HG03571 (cell line): ENCODE measurements at regions not wholly inside any gene's neighbourhood (a gene's known extent, or its start where the extent isn't known, plus 50 kb on each side); places are given as distances from the start of the nearest gene placed in this dataset.

Experiments used
- ATAC-seq: cut with Tn5 transposase; IDR thresholded peaks from one replicate; pipeline ENCODE4 v1.9.1; 2021; ENCODE audit not compliant: unreplicated experiment

- no peak for ATAC-seq
These were observed 212.4 kb upstream of the STK17B start for GRCh38 chr2:196383799-196384198.

DNA sequence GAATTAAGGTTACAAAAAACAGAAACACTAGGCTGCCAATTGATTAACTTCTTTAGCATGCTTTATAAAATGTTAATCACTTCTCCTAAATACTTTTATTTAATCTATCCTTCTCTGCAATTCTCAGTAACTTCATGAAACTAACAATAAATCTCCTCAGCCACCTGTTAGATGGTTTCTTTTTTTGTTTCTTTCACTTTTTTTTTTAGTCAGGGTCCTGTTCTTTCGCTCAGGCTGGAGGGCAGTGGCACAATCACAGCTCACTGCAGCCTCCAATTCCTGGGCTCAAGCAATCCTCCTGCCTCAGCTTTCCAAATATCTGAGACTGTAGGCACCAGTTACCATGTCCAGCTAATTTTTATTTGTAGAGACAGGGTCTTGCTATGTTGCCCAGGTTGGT, 213.4 kb upstream of the STK17B start:
- ATAC-seq, result no peak

GRCh38 chr2:196389670-196390069, 218.3 kb upstream of the STK17B start:
- no peak for ATAC-seq

DNA sequence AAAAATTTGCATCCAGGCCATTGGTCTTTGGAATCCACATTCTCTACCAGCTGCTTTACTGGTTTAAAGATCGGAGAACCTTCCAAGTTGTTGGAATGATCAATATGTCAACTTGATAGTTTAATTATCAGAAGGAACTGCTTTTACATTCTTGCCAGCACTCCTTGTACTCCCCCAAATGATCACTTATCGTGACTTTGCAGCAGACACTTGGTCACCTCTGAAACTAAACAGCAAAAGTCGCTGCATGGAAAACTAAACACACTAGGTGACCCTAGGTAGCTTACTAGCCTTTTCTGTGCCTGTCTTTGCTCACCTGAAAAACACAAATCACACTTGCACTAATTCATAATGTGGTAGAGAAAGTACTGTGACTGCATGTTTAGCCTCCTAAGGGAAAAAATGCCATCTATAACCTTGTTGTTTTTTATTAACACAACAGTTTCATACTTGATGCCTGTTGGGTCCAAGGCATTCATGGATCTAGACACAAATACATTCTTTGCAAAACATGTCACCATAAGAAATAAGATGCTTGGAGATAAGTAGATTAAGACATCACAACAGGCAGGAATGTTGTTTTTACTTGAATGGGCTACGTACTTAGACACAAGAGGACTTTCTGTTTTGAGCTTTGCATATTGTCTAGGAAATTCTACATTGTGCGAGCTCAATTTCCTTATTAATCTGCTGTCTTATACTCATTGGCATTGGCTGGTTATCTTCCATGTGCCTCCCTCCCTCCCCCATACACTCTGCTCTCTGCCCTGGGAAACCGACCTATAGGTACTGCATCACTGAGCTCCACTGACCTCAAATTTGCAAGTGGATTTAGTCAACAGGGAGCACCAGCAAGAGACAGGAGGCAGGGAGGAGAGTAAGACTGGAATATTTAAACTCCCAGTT, 219.1 kb upstream of the STK17B start:
- no peak for ATAC-seq

- no peak for ATAC-seq
These were observed 219.7 kb upstream of the STK17B start for GRCh38 chr2:196391149-196391479.

- ATAC-seq, result no peak
These were observed 227.7 kb upstream of the STK17B start for GRCh38 chr2:196399096-196399495.

GRCh38 chr2:196399722-196400691, 228.6 kb upstream of the STK17B start:
- no peak for ATAC-seq

GRCh38 chr2:196403471-196403870, 232.1 kb upstream of the STK17B start:
- no peak for ATAC-seq

- ATAC-seq, result no peak
These were observed 232.9 kb upstream of the STK17B start for GRCh38 chr2:196404276-196404675.

DNA sequence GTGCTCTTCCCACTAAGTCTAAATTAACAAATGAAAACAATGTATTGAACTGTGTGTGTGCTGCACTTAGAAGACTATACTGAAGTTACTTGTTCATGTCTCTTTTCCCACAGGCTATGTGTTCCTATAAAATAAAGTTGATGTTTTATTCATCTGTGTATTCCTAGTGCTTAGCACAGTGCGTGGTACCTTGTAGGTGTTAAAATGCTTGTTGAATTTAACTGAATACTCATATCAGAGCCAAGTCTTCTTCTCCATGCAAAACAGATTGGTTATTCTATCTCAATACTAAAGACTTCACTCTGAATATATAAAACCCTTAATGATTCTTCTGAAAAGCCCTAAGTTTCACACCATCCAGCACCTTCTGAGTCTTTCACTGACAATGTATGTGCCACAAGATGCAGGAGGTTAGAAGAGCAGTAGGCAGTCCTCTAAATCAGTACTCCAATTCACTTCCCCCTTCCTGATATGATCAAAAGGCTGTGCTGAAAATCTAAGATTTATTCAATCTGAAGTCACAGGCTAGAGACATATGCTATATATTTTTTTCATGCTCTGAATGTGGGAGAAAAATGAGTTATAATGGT, 231.7 kb upstream of the CCDC150 start:
- ATAC-seq, result no peak

- ATAC-seq, result peak; percentile 57
These were observed 230.1 kb upstream of the CCDC150 start for GRCh38 chr2:196409376-196409775.

GRCh38 chr2:196410008-196410407, 229.5 kb upstream of the CCDC150 start:
- no peak for ATAC-seq

- no peak for ATAC-seq
These were observed 225.7 kb upstream of the CCDC150 start for GRCh38 chr2:196413821-196414274.

GRCh38 chr2:196415384-196415783, 224.1 kb upstream of the CCDC150 start:
- peak; percentile 48 for ATAC-seq

- ATAC-seq, result no peak
These were observed 219.4 kb upstream of the CCDC150 start for GRCh38 chr2:196420143-196420542.

DNA sequence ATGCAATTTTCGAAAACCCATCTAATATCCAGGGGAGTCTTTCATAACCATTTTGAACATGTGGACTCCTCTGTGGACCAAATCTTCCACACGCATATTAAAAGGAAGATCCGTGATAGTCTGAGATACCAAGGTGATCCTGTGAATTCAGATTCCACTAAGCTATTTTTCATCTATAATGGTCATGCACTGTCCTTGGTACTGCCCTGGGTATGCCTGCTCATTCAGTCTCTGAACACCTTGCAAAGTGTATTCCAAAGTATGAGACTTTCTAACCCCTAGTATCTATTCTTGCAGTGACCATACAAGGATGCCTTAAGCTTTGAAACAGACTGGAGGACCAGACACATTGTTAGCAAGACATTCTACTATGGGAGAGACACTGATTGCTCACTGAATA, 217.6 kb upstream of the CCDC150 start:
- ATAC-seq, result no peak

- ATAC-seq, result no peak
These were observed 217.2 kb upstream of the CCDC150 start for GRCh38 chr2:196422361-196422760.

GRCh38 chr2:196426122-196426521, 213.4 kb upstream of the CCDC150 start:
- no peak for ATAC-seq

GRCh38 chr2:196427986-196428634, 211.4 kb upstream of the CCDC150 start:
- ATAC-seq, result no peak

- ATAC-seq, result no peak
These were observed 208.4 kb upstream of the CCDC150 start for GRCh38 chr2:196431076-196431475.

DNA sequence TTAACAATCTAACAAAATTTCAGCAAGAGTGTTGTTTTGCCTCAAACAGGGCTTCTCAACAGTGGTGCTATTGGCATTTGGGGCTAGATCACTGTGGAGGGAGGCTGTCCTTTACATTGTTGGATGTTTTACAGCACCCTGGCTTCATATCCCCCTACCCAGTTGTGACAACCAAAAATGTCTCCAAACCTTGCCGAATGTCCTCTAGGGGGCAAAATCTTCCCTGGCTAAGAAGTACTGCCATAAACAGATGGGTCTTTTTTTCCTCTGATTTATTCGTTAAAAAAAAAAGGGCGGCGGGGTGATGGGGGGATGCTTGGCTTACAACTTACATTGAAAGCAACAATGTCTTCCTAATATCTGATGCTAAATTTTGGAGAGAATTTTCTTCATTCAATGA, 207.6 kb upstream of the CCDC150 start:
- no peak for ATAC-seq
